ENCODE measurements at regions not wholly inside any gene's neighbourhood (a gene's known extent, or its start where the extent isn't known, plus 50 kb on each side); places are given as distances from the start of the nearest gene placed in this dataset.
"Not testable (repeated sequence)": the region's sequence is repeated elsewhere in the genome, so short reads cannot be mapped to it uniquely, and the experiment has no call there.

- not testable (repeated sequence) for DNase-seq (ENCODE audit: low read depth, low spot score); H3K27ac ChIP-seq
Measured at GRCh38 chr7:116371536-116371935, 128.0 kb upstream of the CAV2 start.

- not testable (repeated sequence) for H3K27ac ChIP-seq; DNase-seq (ENCODE audit: low read depth, low spot score)
Measured at GRCh38 chr7:116373229-116373628, 126.3 kb upstream of the CAV2 start.

- no peak for DNase-seq (ENCODE audit: low read depth, low spot score)
- H3K27ac ChIP-seq = no peak overlapping the region
Measured at GRCh38 chr7:116377721-116378120, 121.8 kb upstream of the CAV2 start.

- H3K27ac ChIP-seq = no peak overlapping the region
- no peak for DNase-seq (ENCODE audit: low read depth, low spot score)
Measured at GRCh38 chr7:116380025-116380424, 119.5 kb upstream of the CAV2 start.

- no peak overlapping the region for H3K27ac ChIP-seq
- DNase-seq (ENCODE audit: low read depth, low spot score) = no peak
Measured at GRCh38 chr7:116382375-116382774, 117.2 kb upstream of the CAV2 start.

- no peak for DNase-seq (ENCODE audit: low read depth, low spot score)
- H3K27ac ChIP-seq = no peak overlapping the region
Measured at GRCh38 chr7:116384936-116385635, 114.5 kb upstream of the CAV2 start.

- DNase-seq (ENCODE audit: low read depth, low spot score) = no peak
- H3K27ac ChIP-seq = no peak overlapping the region
Measured at GRCh38 chr7:116386674-116387073, 112.9 kb upstream of the CAV2 start.

- no peak for DNase-seq (ENCODE audit: low read depth, low spot score)
- H3K27ac ChIP-seq = no peak overlapping the region
Measured at GRCh38 chr7:116390363-116390762, 109.2 kb upstream of the CAV2 start.

GRCh38 chr7:116392806-116393205, 106.7 kb upstream of the CAV2 start:
- DNase-seq (ENCODE audit: low read depth, low spot score) = no peak
- H3K27ac ChIP-seq = no peak overlapping the region

- no peak for DNase-seq (ENCODE audit: low read depth, low spot score)
- H3K27ac ChIP-seq = peak overlapping the region; percentile 90
Measured at GRCh38 chr7:116393654-116394053, 105.9 kb upstream of the CAV2 start.

GRCh38 chr7:116394106-116394505, 105.4 kb upstream of the CAV2 start:
- DNase-seq (ENCODE audit: low read depth, low spot score) = no peak
- H3K27ac ChIP-seq = peak overlapping the region; percentile 90

GRCh38 chr7:116395141-116395791, 104.3 kb upstream of the CAV2 start:
- peak; percentile 82 for DNase-seq (ENCODE audit: low read depth, low spot score)
- H3K27ac ChIP-seq = peak overlapping the region; percentile 90

- DNase-seq (ENCODE audit: low read depth, low spot score) = no peak
- H3K27ac ChIP-seq = no peak overlapping the region
Measured at GRCh38 chr7:116398672-116399071, 100.9 kb upstream of the CAV2 start.

GRCh38 chr7:116399819-116400218, 99.7 kb upstream of the CAV2 start:
- peak; percentile 26 for DNase-seq (ENCODE audit: low read depth, low spot score)
- peak overlapping the region; percentile 77 for H3K27ac ChIP-seq

- DNase-seq (ENCODE audit: low read depth, low spot score) = no peak
- H3K27ac ChIP-seq = peak overlapping the region; percentile 77
Measured at GRCh38 chr7:116400522-116400921, 99.0 kb upstream of the CAV2 start.

- H3K27ac ChIP-seq = no peak overlapping the region
- DNase-seq (ENCODE audit: low read depth, low spot score) = no peak
Measured at GRCh38 chr7:116401711-116402110, 97.8 kb upstream of the CAV2 start.

- no peak for DNase-seq (ENCODE audit: low read depth, low spot score)
Measured at GRCh38 chr7:116403265-116403664, 96.3 kb upstream of the CAV2 start.

GRCh38 chr7:116404389-116404788, 95.1 kb upstream of the CAV2 start:
- no peak overlapping the region for H3K27ac ChIP-seq
- DNase-seq (ENCODE audit: low read depth, low spot score) = no peak

More at GRCh38 chr7:116403265-116403664, 96.3 kb upstream of the CAV2 start:
- peak overlapping the region; percentile 16 for H3K27ac ChIP-seq

- no peak overlapping the region for H3K27ac ChIP-seq
- no peak for DNase-seq (ENCODE audit: low read depth, low spot score)
Measured at GRCh38 chr7:116405810-116406209, 93.7 kb upstream of the CAV2 start.

- DNase-seq (ENCODE audit: low read depth, low spot score) = no peak
- no peak overlapping the region for H3K27ac ChIP-seq
Measured at GRCh38 chr7:116407165-116407564, 92.4 kb upstream of the CAV2 start.

- no peak for DNase-seq (ENCODE audit: low read depth, low spot score)
- H3K27ac ChIP-seq = no peak overlapping the region
Measured at GRCh38 chr7:116408166-116408565, 91.4 kb upstream of the CAV2 start.

All from epithelial cell of prostate (primary cell).